HL-60/S4 (cell line): ENCODE measurements at regions not wholly inside any gene's neighbourhood (a gene's known extent, or its start where the extent isn't known, plus 50 kb on each side); places are given as distances from the start of the nearest gene placed in this dataset.

Experiments
- in situ Hi-C: fragments of 300-500 bp; cut with MboI; formaldehyde crosslinking; loops from 2 replicates; pipeline ENCODE4 v1.14.3; 2022; ENCODE audit warnings: low sequenced_read_pairs

DNA sequence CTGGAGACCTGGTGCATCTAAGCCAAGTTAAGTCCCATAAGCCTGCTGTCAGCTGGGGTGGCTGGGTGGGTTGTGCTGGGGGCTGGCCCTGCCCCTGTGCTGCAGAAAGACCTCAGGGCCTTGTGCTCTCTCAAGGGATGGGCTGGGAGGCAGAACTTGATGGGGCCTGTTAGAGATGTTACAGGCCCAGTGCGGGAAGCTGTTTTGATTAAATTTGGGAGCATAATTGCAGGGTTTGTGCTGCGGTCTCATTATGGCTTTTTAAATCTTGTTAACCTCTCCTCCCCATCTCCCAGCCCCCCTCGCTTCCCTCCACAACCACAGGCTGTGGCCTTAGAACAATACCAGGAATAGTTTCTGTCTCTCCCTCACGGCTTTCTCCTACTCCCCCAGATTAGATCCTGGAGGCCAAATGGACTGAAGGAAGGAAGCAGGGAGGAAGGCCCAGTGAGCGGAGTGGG lies 87.6 kb upstream of the TLE3 start:
- in situ Hi-C loops, result no loop called here

DNA sequence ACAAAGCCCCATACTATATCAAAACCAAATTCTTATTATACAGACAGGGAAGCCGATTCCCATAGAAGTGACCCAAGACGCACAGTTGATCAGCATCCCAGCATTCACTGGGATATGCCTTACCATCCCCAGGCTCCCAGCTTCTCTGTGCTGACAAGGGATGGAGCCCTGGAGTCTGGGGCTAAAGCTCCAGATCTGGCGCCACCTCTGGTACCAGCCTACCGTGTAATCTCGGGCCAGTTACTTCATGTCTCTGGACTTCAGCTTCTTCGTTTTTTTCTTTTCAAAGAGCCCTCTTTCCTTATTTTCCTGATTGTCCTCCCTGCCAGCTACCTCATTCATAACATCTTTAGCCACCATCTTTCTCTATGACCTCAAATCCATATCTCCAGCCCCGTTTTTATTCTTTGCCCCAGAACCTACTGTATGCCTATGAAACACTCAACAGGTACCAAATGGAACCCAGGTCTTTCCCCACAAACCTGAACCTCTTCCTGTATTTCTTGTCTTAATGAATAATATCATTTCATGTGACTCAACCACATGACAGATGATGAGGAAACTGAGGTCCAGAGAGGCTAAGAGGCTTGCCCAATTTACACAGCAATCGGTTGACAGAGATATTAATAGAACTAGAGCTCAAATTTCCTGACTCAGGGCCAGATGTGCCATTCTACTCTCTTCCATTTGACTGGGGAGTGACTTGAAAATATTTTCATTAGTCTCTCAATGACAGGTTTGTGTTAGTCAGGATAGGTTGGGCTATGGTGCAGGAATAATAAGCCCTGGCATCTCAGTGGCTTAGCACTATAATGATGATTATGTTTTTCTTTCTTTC lies 85.4 kb upstream of the TLE3 start:
- in situ Hi-C loops, result no loop called here

DNA sequence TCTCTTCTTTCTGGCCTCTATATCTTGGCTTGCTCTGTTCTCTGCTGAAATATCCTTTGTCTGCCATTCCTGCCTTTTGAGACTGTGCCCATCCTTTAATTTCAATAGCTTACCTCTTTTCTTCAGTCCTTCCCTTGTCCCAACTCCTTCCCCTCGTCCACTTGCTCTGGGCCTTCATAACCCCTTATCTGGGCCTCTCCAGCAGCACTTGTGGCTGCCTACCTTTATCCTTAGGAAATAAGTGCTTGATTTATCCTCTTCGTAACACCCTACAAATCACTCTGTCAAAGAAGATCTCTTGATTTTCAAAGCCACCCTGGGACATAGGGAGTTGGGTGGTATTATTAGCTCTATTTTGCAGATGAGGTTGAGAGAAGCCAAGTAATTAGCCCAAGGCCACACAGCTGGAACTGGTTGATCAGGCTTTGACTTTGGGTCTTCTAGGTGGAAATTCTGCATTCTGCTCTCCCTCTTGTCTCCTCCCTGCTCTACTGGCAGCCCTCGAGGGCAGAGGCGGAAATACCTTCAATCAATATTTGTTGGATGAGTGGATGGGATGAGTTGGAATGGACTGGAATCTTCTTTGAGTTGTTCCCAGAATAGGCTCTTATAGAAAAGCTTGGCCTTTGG lies 84.0 kb upstream of the TLE3 start:
- in situ Hi-C loops, result no loop called here

DNA sequence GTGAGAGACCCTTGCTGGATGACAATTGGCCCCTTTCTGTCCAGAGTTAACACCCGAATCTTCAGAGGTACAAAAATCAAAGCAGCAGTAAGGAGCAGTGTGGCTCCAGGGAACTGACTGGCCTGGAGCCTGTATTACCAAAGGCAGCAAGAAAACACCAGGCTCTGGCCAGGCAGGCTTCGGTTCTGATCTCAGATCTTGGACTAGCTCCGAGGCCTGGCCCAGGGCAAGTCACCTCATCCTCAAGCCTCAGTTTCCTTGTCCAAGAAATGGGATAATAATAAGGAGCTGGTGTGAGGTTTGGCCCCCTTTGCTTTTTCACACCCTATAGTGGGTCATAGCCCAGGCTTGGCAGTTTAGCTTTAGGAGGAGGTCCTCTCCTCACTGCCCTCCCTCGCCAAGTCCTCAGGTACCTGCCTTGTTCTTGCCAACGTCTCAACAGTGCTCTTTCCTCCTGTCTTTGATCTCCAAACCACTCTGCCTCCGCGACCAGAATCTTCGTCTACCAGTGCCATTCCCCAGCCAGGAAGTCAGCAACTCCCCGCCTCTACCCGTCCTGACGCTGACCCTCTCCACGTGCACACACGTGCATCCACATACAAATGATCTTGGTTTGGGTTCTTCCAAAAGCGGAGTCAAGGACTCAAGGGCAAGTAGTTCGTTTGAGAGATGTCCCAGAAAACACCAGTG lies 82.6 kb upstream of the TLE3 start:
- in situ Hi-C loops, result no loop called here

DNA sequence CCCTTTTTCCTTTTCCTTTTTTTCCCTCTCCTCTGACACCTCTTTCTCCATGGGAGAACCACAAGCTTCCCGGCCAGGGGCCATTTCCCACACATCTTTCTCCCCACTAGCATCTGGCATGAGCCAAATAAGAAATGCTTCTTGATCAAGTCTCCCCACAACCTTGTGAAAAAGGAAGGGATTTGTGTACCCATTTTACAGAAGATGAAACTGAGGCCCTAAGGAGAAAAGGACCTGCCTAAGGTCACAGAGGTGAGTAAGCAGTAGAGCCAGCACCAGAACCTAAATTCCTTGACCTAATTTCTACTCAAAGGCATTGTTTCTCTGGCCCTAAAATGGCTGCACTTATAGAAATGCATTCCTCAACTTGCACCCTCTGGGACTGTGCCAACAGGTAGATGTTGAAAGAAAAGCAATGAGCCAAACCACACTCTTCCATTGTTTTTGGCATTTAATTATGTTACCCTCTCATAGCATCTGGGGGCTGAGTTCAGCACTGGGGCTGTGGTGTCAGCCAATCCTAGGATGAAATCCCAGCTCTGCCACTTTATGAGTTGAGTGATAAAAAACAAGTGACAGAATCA lies 81.7 kb upstream of the TLE3 start:
- in situ Hi-C loops, result no loop called here

DNA sequence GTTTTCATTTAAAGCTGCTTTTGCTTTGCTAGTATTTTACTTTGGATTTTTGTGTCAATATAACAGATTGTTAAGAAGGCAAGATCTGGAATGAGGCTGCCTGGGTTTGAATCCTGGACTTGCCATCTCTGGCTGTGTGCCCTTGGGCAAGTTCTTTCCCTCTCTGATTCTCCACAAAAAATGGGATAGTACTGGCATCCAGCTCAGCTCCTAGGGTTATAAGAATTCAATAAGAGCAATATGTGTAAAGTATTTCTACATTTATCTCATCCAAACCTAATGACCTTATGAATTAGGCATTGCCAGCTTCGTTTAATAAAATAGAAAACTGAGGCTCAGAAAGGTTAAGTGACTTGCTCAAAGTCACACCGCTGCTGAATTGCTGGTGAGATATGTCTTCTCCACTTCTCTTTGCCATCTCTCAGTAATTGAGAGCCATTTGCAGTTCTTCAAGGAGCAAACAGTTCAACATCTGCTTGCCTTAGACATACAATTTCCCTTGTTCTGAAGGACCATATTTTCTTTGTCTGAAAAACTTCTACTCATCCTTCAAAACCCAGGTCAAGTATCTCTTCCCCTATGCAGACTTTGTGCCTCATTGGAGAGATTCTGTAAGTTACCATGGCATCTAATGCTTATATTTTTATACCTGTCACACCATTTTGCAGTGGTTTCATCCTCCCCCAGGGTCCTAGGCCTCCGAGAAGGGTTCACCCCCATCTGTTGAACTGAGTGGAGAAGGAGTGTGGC lies 80.8 kb upstream of the TLE3 start:
- in situ Hi-C loops, result no loop called here

DNA sequence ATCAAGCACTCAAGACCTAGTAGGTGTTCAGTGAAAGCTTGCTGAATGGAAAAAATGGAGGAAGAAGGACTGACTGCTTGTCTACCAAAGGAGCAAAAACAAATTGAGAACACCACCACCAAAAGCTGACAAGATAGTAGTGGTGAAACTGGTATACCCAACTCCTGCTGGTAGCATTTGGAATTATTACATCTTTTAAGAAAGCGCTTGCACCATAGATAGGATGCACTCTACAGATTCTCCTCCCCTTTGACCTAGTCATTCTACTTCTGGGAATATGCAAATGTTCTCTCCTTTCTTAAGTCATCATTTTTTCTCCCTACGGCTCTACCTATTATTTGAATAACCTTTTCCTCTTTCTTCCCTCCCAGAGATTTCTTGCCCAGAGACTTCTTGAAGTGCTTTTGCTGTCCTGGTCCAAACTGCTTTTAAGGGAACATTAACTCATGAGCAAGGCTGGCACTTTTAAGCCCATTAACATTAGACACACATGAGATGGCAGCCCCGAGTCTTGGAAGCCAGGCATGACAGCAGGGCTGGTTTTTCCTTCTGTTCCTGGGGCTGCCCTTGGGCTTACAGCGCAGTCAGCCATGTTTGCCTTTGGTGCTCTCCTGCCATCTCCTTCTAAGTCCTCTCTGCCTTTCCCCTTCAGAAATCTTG lies 75.0 kb upstream of the TLE3 start:
- in situ Hi-C loops, result no loop called here

DNA sequence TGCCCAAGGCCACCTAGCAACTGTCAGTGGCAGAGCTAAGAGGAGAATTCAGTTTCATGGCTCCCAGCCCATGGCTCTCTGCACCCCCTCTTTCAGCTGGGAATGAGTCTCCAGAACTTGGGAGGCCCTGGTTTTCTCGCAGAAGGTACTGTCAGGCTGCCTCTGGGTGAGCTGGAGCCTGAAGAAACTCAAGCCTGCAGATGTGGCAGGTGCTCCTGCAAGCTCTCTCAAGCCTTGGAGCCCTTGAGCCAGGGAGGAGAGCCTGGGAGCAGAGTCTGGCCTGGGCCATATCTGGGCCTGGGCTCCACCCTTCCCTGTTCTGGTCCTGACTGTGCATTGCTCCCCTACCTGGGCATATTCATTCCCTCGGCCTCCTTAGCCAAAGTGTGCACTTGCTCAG lies 74.4 kb upstream of the TLE3 start:
- in situ Hi-C loops, result no loop called here

DNA sequence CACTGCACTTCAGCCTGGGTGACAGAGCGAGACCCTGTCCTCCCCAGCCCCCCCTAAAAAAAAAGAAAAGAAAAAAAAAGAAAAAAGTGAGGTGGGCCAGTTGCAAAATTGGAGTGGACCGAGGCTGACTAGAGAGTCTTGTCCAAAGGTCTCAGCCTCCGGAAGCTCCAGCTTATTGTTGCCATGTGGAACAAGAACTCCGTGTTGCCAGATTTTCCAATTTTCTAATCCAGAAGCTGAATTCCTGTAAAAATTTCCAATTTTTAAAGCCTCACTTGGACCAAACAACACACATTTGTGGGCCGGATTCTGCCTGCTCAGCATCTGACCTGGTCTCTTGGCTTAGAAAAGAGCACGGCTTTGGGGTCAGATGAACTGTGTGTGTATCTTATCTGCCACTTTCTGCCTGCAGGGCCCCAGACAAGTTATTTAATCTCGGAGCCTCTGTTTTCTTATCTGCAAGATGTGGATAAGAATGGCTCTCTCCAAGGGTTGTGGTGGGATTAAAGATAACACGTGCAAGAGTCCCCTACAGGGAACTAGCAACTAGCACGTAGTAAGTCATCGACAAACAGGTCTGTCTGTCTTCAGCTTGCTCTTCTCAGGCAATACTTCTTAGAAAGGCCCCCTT lies 73.7 kb upstream of the TLE3 start:
- in situ Hi-C loops, result no loop called here

DNA sequence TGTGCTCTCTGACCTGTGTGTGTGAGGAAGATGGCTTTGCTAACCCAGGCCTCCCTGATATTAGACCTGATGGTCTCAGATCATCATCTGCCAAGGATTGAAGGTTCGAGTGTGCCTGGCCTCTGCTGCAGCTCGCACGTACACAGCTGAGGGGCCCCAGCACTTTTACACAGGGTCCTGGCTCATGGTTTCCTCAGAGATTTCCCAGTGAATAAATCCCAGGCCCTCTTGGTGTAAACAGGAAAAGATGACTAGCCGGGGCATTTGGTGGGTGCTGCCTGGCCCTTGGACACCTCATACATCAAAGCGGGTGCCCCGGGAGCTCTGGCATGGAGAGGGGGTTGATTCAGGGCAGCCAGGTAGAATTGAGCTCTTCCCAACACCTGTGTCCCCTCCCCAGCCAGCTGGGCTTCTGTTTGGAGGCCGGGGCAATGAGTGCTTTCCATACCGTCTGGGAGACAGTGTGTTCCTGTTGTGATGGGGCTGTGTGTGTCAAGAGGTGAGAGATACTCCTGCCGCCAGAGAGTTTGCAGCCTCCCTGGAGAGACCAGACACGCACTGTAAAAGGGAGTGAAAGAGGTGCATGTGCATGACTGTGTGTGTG lies 72.5 kb upstream of the TLE3 start:
- in situ Hi-C loops, result no loop called here

DNA sequence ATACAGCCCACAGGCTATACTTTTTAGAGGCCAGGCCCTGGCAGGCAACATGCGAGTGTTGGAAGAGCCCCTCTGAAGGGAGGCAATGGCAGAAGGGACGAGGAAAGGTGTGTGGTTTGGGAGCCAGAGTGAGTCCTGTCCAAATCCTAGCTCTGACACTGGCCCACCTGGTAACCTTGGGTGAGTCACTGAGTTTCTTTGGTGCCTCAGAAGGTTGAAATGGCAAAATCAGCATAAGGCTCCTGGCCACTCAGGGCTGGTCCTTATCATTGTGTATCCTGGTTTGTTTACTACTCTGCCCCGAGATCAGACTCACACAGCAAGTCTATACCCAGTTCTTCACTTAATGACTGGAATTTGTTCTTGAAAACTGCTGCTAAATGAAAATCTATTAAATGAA lies 71.4 kb upstream of the TLE3 start:
- in situ Hi-C loops, result no loop called here

DNA sequence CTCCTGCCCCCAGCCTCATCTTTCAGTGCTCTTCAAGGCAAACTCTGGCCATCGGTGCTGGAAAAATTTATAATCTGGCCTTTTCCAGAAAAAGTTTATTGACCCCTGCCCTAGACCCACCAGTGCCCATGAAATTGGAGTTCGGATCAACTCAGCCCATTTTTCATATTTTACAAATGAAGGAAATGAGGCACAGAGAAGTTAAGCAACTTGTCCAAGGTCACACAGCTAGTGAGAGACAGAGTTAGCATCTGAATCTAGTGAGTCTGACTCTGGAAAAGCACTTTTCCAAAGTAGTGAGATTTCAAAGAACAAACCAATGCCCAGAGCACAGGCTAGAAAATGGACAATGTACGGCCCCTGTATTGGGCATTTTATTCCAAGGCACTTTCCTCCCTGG lies 69.4 kb upstream of the TLE3 start:
- in situ Hi-C loops, result no loop called here

DNA sequence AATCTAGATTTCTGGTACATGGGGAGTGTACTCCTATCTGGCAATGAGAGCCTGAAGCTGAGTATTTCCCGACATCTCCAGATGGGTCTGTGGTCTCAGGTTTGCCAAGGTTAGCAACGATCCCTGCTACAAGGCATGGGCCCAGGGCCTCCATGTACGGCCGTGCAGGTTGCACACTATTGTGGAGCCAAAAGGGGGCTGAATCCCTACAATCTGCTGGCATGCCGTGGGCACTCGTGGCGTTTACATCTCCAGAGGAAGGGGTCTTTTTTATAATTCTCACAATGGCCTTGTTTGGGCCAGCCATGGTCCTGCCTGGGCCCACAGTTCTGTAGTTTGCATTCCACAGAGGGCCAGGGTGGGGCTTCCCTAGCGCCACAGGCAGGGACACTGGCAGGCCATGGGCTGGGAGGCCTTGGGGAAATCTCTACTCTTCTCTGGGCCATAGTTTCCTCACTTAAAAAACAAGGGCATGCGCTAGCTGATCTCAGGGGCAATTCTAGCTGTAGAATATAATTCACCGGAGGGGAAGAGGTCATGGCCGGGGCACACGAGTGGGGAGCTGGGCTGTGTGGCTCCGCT lies 68.9 kb upstream of the TLE3 start:
- in situ Hi-C loops, result no loop called here

DNA sequence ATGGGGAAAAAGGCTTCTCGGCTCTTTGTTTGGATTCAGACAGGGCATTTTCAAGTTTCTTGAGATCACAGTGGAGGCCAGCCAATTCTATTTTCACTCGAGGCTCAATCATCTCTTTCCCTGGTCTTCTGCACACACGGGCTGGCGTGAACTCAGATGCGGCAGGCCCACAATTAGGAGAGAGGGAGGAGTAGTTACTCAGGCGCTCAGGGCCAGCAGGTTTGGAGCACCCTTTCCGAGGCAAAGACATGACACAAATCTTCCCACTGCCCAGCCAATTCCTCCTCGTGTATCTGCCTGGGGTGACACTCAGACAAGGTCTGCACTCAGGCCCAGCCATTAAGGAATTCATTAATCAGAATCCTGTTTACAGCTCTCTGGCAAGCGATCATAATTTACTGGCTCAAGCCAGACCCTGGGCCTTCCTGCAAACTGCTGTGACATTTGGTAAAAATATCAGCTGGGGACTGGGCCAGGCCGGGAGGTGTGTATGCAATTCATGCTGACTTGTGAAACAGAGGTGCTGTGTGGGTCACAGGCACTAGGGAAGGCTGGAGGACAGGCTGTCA lies 68.1 kb upstream of the TLE3 start:
- in situ Hi-C loops, result no loop called here

DNA sequence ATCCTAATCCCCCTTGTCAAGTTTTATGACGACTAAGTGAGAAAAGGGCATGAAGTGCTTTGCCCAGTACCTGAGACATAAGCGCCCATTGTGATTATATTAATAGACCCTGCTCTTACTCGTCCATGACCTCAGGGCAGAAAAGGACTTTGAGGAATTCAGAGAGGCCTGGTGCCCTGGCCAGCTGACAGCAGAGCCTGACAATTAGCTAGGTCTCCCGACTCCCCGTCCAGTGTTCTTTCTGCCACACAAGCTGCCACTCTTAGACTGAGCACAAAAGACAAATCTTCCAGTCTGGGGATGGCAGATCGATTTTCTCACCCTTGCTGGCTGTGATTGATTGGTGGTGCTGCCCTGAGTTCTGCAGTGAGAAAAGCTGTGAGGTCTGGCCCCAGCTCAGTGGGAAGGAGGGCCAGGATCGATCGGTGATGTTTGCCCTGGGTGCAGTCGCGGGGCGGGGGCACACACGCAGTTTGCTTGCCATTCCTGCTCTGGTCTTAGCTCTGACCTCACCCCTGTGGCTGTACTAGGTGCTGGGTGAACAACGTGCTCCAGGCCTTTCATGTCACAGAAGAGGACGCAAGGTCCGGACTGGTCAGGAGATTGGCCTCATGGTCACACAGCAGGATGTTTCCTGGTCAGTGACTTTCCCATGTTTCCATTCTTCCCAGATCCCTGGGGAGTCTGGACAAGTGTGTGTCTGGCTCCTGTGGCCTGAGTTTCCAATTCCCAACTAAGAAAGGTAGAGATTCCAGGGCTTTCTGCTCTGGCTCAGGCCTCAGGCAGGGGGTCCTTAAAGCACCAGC lies 67.4 kb upstream of the TLE3 start:
- in situ Hi-C loops, result no loop called here

DNA sequence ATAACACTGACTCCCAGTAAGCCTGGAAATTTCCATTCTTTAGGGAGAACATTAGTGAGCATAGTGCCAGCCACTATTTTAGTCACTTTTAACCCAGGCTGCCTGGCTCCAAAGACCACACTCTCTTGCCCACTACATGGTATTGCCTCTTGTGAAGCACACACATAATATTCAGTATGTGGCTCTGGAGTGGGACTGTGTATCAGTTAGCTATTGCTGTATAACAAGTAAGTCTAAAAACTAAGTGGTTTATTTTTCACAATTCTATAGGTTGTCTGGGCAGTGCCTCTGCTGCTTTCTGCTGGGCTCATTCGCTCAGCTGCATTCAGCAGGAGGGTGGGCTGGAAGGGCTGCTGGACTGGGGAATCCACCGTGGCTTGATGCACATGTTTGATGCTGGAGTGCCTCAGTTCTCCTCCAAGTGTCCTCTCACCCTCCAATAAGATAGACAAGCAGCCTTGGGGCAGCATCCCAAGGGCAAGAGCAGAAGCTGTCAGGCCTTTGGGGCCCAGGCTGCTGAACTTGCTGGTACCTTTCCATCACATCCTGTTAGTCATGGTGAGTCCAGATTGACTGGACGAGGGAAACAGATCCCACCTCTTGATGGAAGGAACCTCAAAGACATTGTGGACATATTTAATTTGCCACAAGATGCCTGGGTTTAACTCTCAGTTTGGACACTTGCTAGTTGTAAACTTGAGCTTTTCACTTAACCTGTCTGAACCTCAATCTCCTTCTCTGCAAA lies 66.6 kb upstream of the TLE3 start:
- in situ Hi-C loops, result no loop called here

DNA sequence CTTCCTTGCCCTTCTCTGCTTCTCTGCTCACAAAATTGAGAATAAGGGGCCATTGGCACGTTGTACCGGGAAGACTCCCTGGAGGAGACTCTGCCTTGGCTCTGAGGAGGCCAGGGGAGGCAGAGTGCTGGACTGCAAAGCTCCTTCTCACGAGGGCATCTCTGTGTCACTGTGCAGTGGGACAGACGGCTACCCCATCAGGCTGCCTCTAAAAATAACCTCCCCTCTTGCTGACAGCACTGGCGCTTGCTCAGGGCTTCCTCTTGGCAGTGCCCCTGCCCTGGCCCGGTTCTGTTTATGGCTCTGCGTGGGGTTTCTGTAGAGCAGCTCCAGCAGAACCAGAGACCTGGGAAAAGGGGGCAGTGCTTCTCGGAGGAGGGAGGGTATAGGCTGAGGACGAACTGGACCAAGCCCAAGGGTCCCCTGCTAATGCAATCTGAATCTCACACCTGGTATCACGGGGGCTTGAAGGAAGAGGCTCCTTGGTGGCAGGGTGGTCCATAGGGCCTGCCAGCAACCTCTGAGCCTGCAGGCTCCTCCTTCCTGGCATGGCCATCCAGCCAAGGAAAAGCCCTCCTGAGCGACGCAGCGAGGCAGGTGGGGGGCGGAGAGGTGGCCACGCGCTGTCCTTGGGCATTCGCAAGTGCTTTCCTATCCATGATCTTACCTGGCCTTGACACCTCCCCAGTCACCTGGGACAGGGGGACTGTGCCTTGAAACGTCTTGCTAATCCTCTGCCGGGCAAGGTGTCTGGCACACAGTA lies 63.3 kb upstream of the TLE3 start:
- in situ Hi-C loops, result no loop called here
